ENCODE measurements at regions not wholly inside any gene's neighbourhood (a gene's known extent, or its start where the extent isn't known, plus 50 kb on each side); places are given as distances from the start of the nearest gene placed in this dataset.

- TF ChIP-seq, protein P1, sequence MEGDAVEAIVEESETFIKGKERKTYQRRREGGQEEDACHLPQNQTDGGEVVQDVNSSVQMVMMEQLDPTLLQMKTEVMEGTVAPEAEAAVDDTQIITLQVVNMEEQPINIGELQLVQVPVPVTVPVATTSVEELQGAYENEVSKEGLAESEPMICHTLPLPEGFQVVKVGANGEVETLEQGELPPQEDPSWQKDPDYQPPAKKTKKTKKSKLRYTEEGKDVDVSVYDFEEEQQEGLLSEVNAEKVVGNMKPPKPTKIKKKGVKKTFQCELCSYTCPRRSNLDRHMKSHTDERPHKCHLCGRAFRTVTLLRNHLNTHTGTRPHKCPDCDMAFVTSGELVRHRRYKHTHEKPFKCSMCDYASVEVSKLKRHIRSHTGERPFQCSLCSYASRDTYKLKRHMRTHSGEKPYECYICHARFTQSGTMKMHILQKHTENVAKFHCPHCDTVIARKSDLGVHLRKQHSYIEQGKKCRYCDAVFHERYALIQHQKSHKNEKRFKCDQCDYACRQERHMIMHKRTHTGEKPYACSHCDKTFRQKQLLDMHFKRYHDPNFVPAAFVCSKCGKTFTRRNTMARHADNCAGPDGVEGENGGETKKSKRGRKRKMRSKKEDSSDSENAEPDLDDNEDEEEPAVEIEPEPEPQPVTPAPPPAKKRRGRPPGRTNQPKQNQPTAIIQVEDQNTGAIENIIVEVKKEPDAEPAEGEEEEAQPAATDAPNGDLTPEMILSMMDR (IDR thresholded peaks at IDR 0.05): no peak
- no peak for TF ChIP-seq ZFX (IDR thresholded peaks at IDR 0.05; ENCODE audit: borderline replicate concordance)
Observed at GRCh38 chr2:126050991-126051736, 604.8 kb upstream of the GYPC start.

All from 22Rv1 (cell line).